ENCODE measurements at regions not wholly inside any gene's neighbourhood (a gene's known extent, or its start where the extent isn't known, plus 50 kb on each side); places are given as distances from the start of the nearest gene placed in this dataset.

DNA sequence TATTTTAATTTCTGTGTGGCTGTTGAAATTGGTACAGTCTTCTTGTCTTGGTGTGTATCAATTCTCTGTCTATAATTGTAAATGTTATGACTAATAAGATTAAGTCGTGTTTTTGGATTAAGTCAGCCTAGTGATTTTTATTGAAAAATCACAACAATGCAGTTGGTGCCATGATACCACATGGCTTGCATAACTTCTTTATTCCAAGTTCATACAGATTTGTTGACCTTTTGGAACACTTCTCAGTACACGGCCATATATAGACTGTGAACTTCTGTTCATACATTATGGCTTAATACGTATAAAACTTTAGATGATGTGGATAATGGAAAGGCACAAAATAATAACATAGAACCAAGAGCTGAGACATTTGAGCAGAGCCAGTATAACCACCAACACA lies 121.2 kb upstream of the NAALADL2 start:
- TF ChIP-seq POLR2A (IDR thresholded peaks at IDR 0.05) (no peak), EP300 (IDR thresholded peaks at IDR 0.05) (no peak)
- TF ChIP-seq, protein P1, sequence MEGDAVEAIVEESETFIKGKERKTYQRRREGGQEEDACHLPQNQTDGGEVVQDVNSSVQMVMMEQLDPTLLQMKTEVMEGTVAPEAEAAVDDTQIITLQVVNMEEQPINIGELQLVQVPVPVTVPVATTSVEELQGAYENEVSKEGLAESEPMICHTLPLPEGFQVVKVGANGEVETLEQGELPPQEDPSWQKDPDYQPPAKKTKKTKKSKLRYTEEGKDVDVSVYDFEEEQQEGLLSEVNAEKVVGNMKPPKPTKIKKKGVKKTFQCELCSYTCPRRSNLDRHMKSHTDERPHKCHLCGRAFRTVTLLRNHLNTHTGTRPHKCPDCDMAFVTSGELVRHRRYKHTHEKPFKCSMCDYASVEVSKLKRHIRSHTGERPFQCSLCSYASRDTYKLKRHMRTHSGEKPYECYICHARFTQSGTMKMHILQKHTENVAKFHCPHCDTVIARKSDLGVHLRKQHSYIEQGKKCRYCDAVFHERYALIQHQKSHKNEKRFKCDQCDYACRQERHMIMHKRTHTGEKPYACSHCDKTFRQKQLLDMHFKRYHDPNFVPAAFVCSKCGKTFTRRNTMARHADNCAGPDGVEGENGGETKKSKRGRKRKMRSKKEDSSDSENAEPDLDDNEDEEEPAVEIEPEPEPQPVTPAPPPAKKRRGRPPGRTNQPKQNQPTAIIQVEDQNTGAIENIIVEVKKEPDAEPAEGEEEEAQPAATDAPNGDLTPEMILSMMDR (IDR thresholded peaks at IDR 0.05) = no peak
- no peak overlapping the region for H3K27ac ChIP-seq
- DNase-seq (ENCODE audit: low spot score in 2 of 2) = no peak
- peaks cover 0 to 17% (median 0%) of the 10 kb centered on the region in 3 donors for H3K36me3 ChIP-seq
- H3K9me3 ChIP-seq = peaks cover 0 to 16% (median 0%) of the 10 kb centered on the region in 4 donors
- H3K27me3 ChIP-seq = no peaks in the 10 kb centered on the region
- no peak overlapping the region for H3K4me3 ChIP-seq
- WGBS, 2 donors = 52 to 56% methylated on average over 3 of the region's 3 CpGs
- no peaks in the 10 kb centered on the region for H3K4me1 ChIP-seq

DNA sequence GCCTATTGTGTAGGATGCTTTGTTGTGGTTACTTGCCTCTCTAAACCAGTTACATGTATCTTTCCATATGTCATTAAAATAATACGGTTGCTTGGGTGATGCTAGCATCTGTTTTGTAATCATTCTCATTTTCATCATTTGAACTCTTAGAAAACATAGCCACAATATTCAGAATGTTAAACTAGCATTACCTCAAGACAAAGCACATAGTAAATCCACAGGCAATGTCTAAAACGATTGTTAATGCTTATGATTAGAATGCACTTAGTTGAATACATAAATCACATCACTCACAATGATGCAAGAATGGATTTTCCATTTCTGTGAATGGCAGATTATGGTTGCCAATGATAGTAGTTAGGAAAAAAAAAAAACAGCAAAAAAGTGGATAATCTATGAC lies 110.0 kb upstream of the NAALADL2 start:
- no peaks in the 10 kb centered on the region for H3K4me1 ChIP-seq
- no peaks in the 10 kb centered on the region for H3K27me3 ChIP-seq
- no peak for DNase-seq (ENCODE audit: low spot score in 2 of 2)
- TF ChIP-seq, protein P1 (IDR thresholded peaks at IDR 0.05) = no peak
- no peak for TF ChIP-seq EP300 (IDR thresholded peaks at IDR 0.05)
- TF ChIP-seq POLR2A (IDR thresholded peaks at IDR 0.05) = no peak
- WGBS, 2 donors = 77 to 85% methylated on average over 2 of the region's 2 CpGs
- H3K9me3 ChIP-seq = peaks cover 0 to 19% (median 2%) of the 10 kb centered on the region in 4 donors
- H3K4me3 ChIP-seq = no peak overlapping the region
- peaks cover 0 to 7% (median 0%) of the 10 kb centered on the region in 3 donors for H3K36me3 ChIP-seq
- H3K27ac ChIP-seq = no peak overlapping the region

DNA sequence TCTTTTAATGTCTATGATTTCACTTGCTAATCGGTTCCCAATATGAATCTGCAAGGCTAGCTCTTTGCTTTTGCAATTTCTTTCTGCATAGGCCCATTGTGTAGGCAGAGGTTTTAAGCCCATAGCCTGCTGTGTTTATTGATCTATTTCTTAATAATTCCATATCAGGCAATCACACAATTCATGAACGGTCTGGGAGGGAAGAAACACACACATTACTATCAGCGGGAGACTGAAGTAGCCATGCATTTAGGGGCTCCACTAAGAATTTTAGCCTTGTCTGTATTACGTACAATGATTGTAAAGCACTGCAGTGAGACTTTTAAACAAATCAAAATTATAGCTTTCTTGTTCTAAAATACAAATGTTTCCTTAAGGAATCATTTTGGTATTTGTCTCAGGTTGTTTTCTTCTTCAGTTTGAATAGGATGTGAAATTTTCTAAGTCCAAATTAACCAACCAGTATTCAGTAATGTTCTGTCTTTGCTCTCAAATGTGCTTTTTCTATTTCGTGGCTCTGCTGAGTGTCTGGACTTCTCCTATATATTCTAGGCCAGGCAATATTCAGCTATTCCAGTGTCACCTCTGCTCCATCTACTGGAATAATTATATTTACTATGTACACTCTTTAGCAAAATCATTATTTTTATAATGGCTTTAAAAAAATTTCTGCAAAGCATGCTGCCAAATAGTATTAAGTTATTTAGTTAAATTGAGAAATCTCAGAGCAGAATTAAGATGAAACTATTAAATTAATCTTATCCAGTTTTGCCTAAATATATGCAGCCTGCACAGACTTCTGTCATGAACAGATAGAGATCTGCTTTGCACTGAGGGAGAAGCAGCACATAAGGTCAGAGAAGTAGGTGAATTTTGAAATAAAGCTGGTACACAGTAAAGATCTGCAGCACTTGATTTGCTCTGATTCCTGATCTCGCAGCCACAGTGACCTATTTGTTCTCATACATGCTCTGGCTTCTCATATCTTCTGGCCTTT lies 103.0 kb upstream of the NAALADL2 start:
- no peaks in the 10 kb centered on the region for H3K27me3 ChIP-seq
- no peak for DNase-seq (ENCODE audit: low spot score in 2 of 2)
- 64 to 71% methylated on average over 6 of the region's 6 CpGs for WGBS, 2 donors
- H3K27ac ChIP-seq = no peak overlapping the region
- peaks cover 0 to 7% (median 0%) of the 10 kb centered on the region in 3 donors for H3K36me3 ChIP-seq
- peaks cover 0 to 10% (median 0%) of the 10 kb centered on the region in 4 donors for H3K9me3 ChIP-seq
- TF ChIP-seq, protein P1 (IDR thresholded peaks at IDR 0.05) = no peak
- TF ChIP-seq POLR2A (IDR thresholded peaks at IDR 0.05) (no peak), EP300 (IDR thresholded peaks at IDR 0.05) (no peak)
- peaks cover 0 to 4% (median 0%) of the 10 kb centered on the region in 4 donors for H3K4me1 ChIP-seq
- no peak overlapping the region for H3K4me3 ChIP-seq

DNA sequence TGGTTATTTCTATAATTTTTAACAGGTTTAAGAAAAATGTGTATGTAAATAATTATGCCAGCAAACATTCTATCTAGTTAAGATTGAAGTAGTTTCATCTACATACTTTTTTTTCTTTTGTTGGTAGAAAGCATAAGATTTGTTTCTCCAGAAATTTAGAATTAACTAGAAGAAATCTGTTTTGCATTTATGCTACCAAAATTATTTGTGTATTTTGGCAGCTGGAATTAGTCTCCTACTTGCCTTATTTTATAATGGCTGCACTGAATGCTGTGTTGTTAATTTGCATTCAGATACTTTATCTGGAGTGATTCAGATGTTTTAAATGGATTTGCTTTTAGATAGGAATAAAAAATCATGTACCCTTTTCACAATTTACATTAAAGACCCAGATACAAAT lies 100.2 kb upstream of the NAALADL2 start:
- Histone ChIP-seq H3K36me3 (no peaks in the 10 kb centered on the region), H3K9me3 (peaks cover 0 to under 1% (median 0%) of the 10 kb centered on the region in 4 donors), H3K27me3 (no peaks in the 10 kb centered on the region), H3K27ac (no peak overlapping the region), H3K4me1 (peaks cover 0 to 4% (median 0%) of the 10 kb centered on the region in 4 donors), H3K4me3 (no peak overlapping the region)
- no peak for TF ChIP-seq POLR2A (IDR thresholded peaks at IDR 0.05)
- TF ChIP-seq, protein P1 (IDR thresholded peaks at IDR 0.05) = no peak
- TF ChIP-seq EP300 (IDR thresholded peaks at IDR 0.05) = no peak
- DNase-seq (ENCODE audit: low spot score in 2 of 2) = no peak

DNA sequence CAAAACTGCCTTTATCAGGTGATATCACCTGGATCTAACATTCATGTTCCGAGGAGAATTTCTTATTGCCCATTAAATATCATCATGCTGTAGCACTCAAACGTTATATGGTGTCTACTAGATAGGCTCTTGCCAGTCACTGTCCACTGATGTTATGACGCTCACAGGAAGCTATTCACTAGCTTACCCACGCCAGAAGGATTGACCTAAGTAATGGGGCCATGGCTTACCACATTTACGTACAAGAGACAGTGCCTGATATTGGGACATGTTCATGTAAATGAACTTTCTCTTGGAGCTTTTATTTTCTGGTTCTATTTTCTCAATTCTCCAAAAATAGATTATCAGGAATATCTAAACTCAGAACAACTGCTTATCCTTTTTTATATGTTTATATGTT lies 91.7 kb upstream of the NAALADL2 start:
- Histone ChIP-seq H3K4me1 (peaks cover 0 to 5% (median 0%) of the 10 kb centered on the region in 4 donors), H3K36me3 (no peaks in the 10 kb centered on the region), H3K4me3 (no peak overlapping the region), H3K9me3 (no peaks in the 10 kb centered on the region), H3K27ac (no peak overlapping the region), H3K27me3 (no peaks in the 10 kb centered on the region)
- no peak for TF ChIP-seq EP300 (IDR thresholded peaks at IDR 0.05)
- TF ChIP-seq, protein P1 (IDR thresholded peaks at IDR 0.05) = no peak
- DNase-seq (ENCODE audit: low spot score in 2 of 2) = no peak
- 58 to 74% methylated on average over 5 of the region's 5 CpGs for WGBS, 2 donors

Measured in tibial nerve (tissue), 4 donors.